Gastrocnemius medialis (tissue), 4 donors: ENCODE measurements at regions not wholly inside any gene's neighbourhood (a gene's known extent, or its start where the extent isn't known, plus 50 kb on each side); places are given as distances from the start of the nearest gene placed in this dataset.

Experiments used
- ATAC-seq, 2 donors: fragments of 150-250 bp; one replicate each; pipeline ENCODE4 v1.9.1; 2016
- DNase-seq, 2 donors: peaks; one replicate each; pipeline ENCODE4 v3.0.0-alpha.2; 2019
- H3K27ac ChIP-seq, 4 donors: fragments of 200-600 bp; sonication (generic); 1 replicate in 1 of 4; 2 replicates in 3 of 4; pipeline ENCODE4 v1.5.1; 2016 to 2018; ENCODE audit warnings: mild to moderate bottlenecking in 2 of 4, moderate library complexity in 1 of 4
- H3K27me3 ChIP-seq, 3 donors: fragments of 200-600 bp; sonication (generic) in 2 of 3; 1 replicate in 1 of 3; 2 replicates in 2 of 3; pipeline versions ENCODE4 v1.5.1 to v1.6.0; 2016 to 2019; ENCODE audit warnings: mild to moderate bottlenecking in 1 of 3, moderate library complexity in 1 of 3
- H3K36me3 ChIP-seq, 2 donors: fragments of 200-600 bp; sonication (generic) in 1 of 2; one replicate each; pipeline ENCODE4 v1.5.1; 2017 to 2018
- H3K4me1 ChIP-seq, 2 donors: fragments of 200-600 bp; sonication (generic) in 1 of 2; one replicate each; pipeline ENCODE4 v1.5.1; 2016 to 2017; ENCODE audit warnings: mild to moderate bottlenecking in 2 of 2
- H3K4me3 ChIP-seq, 4 donors: fragments of 200-600 bp; sonication (generic) in 3 of 4; 1 replicate in 1 of 4; 2 replicates in 3 of 4; pipeline ENCODE4 v1.5.1; 2016 to 2019; ENCODE audit warnings: mild to moderate bottlenecking in 2 of 4
- H3K9me3 ChIP-seq, 3 donors: fragments of 200-600 bp; sonication (generic) in 2 of 3; 1 replicate in 1 of 3; 2 replicates in 2 of 3; pipeline ENCODE4 v1.5.1; 2016 to 2019
- POLR2A ChIP-seq, 2 donors: fragments of 450-650 bp; IDR thresholded peaks; one replicate each; pipeline ENCODE4 v1.6.1; 2017; ENCODE audit warnings: antibody characterized with exemption in 2 of 2, mild to moderate bottlenecking in 2 of 2, moderate library complexity in 2 of 2
- in situ Hi-C, 4 donors: fragments of 200-750 bp; cut with MboI; loops; one replicate each; pipeline versions ENCODE4 v1.15.0 to v1.8.0; 2017; ENCODE audit warnings: low sequenced_read_pairs in 4 of 4
- intact Hi-C: fragments of 100-400 bp; cut with DNase I; formaldehyde crosslinking; loops from one replicate; pipeline ENCODE4 v1.15.1; 2023; ENCODE audit warnings: low total_unique reads
- TF ChIP-seq, protein P1 (sequence below), 5 experiments: fragments of 450-650 bp in 3 of 5; fragments of 200-600 bp in 2 of 5; sonication (generic) in 2 of 5; IDR thresholded peaks in 4 of 5; conservative IDR thresholded peaks in 1 of 5; 1 replicate in 4 of 5; 2 replicates in 1 of 5; pipeline ENCODE4 v1.5.1; 2016 to 2019; ENCODE audit warnings: antibody characterized with exemption in 5 of 5, mild to moderate bottlenecking in 3 of 5, moderate library complexity in 3 of 5

DNA sequence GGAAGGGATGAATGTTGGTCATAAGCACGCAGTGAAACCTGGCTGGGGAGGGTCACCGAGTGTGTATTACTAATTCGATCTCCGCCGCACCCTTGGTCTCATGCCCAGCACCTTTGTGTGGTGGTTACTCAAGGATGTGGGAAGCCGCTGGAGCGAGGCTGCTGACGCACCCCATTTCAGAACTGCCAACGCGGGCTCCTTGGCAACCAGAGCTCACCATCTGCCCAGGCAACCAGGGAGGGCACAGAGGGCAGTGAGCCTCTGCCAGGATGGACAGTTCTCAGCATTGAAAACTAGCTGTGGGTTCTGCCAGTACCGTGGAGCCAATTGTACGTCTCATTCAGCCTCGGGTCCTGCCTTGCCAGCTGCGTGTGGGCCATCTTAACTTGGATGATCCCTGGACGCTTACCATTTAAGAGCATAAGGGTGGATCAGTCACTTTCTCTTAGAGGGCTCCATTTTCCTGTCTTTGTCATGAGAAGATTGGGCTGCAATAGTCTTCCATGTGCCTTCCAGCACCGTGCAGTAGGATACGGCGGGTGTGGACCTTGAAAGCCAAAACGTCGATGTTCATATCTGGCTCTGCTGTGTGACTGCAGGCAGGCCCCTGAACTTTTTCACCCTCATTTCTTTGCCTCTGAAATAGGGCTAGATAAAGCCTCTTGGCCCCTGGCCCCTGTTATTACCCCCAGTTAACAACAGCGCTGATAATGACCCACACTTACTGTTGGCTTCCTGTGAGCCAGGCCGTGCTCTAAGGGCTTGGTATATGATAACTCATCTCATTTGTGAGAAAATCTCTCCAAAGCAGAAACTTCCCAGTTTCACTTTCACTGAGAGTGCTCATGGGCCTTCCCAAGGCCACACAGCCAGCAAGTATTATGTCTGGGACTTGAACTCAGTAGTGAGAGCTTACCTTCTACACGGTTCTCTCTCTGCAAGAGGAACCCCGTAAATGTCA, 238.8 kb downstream of the OPA1 start:
- Histone ChIP-seq H3K4me3 (no peak overlapping the region), H3K9me3 (no peaks in the 10 kb centered on the region), H3K27ac (peak overlapping the region in 1 of 4 donors; percentile 33), H3K36me3 (no peaks in the 10 kb centered on the region), H3K27me3 (no peaks in the 10 kb centered on the region), H3K4me1 (peaks cover 4 to 28% of the 10 kb centered on the region in 2 donors)
- in situ Hi-C loops (no loop called here), intact Hi-C loops (no loop called here)
- ATAC-seq (peak in 1 of 2 donors; percentile 76), DNase-seq (peak in 1 of 2 donors; percentile 69)
- TF ChIP-seq, protein P1, sequence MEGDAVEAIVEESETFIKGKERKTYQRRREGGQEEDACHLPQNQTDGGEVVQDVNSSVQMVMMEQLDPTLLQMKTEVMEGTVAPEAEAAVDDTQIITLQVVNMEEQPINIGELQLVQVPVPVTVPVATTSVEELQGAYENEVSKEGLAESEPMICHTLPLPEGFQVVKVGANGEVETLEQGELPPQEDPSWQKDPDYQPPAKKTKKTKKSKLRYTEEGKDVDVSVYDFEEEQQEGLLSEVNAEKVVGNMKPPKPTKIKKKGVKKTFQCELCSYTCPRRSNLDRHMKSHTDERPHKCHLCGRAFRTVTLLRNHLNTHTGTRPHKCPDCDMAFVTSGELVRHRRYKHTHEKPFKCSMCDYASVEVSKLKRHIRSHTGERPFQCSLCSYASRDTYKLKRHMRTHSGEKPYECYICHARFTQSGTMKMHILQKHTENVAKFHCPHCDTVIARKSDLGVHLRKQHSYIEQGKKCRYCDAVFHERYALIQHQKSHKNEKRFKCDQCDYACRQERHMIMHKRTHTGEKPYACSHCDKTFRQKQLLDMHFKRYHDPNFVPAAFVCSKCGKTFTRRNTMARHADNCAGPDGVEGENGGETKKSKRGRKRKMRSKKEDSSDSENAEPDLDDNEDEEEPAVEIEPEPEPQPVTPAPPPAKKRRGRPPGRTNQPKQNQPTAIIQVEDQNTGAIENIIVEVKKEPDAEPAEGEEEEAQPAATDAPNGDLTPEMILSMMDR (IDR thresholded peaks at IDR 0.05 in 4 of 5, conservative IDR thresholded peaks at IDR 0.05 in 1 of 5) = no peak
- TF ChIP-seq POLR2A (IDR thresholded peaks at IDR 0.05) = no peak

- no peak overlapping the region for H3K27ac ChIP-seq
These were observed 239.9 kb downstream of the OPA1 start for GRCh38 chr3:193832833-193833413.

DNA sequence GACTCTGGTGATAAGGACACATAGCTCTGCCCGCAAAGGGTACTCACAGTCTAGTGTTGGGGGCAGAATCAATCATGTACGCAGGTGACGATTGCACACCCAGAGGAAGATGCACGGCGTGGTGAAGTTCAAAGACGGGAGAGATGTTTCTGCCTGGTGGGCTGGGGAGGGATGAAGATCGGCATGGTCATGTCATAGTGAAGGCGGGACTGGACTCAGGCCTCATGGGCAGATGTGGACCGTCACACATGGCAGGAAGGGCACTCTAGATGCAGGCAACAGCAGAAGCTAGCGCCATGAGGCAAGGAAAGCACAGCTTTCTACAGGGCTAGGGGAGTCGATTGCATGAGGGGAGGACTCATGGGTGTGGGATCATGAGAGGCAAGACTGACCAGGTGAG, 240.6 kb downstream of the OPA1 start:
- no peaks in the 10 kb centered on the region for H3K27me3 ChIP-seq
- H3K36me3 ChIP-seq = no peaks in the 10 kb centered on the region
- DNase-seq (no peak), ATAC-seq (no peak)
- intact Hi-C loops = no loop called here
- no peak overlapping the region for H3K27ac ChIP-seq
- no peaks in the 10 kb centered on the region for H3K9me3 ChIP-seq
- TF ChIP-seq, protein P1 (IDR thresholded peaks at IDR 0.05 in 4 of 5, conservative IDR thresholded peaks at IDR 0.05 in 1 of 5) = no peak
- TF ChIP-seq POLR2A (IDR thresholded peaks at IDR 0.05) = no peak
- H3K4me3 ChIP-seq = no peak overlapping the region
- peaks cover 4 to 28% of the 10 kb centered on the region in 2 donors for H3K4me1 ChIP-seq
- in situ Hi-C loops = no loop called here

More at GRCh38 chr3:193832833-193833413, 239.9 kb downstream of the OPA1 start:
- DNase-seq (no peak), ATAC-seq (no peak)
- intact Hi-C loops (no loop called here), in situ Hi-C loops (no loop called here)
- no peaks in the 10 kb centered on the region for H3K9me3 ChIP-seq
- H3K4me3 ChIP-seq = no peak overlapping the region
- no peaks in the 10 kb centered on the region for H3K27me3 ChIP-seq
- H3K36me3 ChIP-seq = no peaks in the 10 kb centered on the region
- H3K4me1 ChIP-seq = peaks cover 4 to 28% of the 10 kb centered on the region in 2 donors
- no peak for TF ChIP-seq POLR2A (IDR thresholded peaks at IDR 0.05)
- TF ChIP-seq, protein P1 (IDR thresholded peaks at IDR 0.05 in 4 of 5, conservative IDR thresholded peaks at IDR 0.05 in 1 of 5) = no peak

GRCh38 chr3:193835414-193835813, 242.4 kb downstream of the OPA1 start:
- no peak for ATAC-seq
- peaks cover 4 to 27% of the 10 kb centered on the region in 2 donors for H3K4me1 ChIP-seq
- in situ Hi-C loops = no loop called here

DNA sequence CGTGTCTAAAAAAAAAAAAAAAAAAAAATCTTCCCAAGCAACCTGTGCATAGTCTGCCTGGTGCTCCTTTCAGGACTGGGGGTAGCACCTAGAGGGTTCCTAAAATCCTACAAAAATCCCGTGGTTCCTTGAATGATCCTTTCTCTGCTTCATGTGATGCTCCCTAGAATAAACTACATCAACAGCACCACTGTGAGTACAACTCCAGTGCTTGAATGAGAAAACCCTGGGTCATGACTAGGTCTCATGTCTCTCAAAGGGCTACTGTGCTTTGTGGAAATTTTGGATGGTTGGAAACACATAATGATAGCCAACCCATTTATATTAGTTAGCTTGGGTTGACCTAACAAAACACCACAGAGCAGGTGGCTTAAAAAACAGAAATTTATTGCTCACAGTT, 243.5 kb downstream of the OPA1 start:
- Histone ChIP-seq H3K27ac (no peak overlapping the region), H3K4me1 (peaks cover 4 to 18% of the 10 kb centered on the region in 2 donors), H3K9me3 (no peaks in the 10 kb centered on the region), H3K36me3 (no peaks in the 10 kb centered on the region), H3K27me3 (no peaks in the 10 kb centered on the region), H3K4me3 (no peak overlapping the region)
- TF ChIP-seq, protein P1 (IDR thresholded peaks at IDR 0.05 in 4 of 5, conservative IDR thresholded peaks at IDR 0.05 in 1 of 5) = no peak
- no peak for TF ChIP-seq POLR2A (IDR thresholded peaks at IDR 0.05)
- intact Hi-C loops (no loop called here), in situ Hi-C loops (no loop called here)
- ATAC-seq (no peak), DNase-seq (no peak)

More at GRCh38 chr3:193835414-193835813, 242.4 kb downstream of the OPA1 start:
- no peak for DNase-seq
- H3K36me3 ChIP-seq = no peaks in the 10 kb centered on the region
- H3K27ac ChIP-seq = no peak overlapping the region
- no peak for TF ChIP-seq POLR2A (IDR thresholded peaks at IDR 0.05)
- no peak overlapping the region for H3K4me3 ChIP-seq
- no peaks in the 10 kb centered on the region for H3K27me3 ChIP-seq
- H3K9me3 ChIP-seq = no peaks in the 10 kb centered on the region
- intact Hi-C loops = no loop called here
